Trophoblast cell (in vitro differentiated cells and primary cell): ENCODE measurements at regions not wholly inside any gene's neighbourhood (a gene's known extent, or its start where the extent isn't known, plus 50 kb on each side); places are given as distances from the start of the nearest gene placed in this dataset.

Experiments used
- DNase-seq, 2 donors: peaks; one replicate each; pipeline ENCODE4 v3.0.0-alpha.2; 2016
- H2AFZ ChIP-seq: 2 replicates; pipeline ENCODE4 v1.6.1; 2013; ENCODE audit warnings: low read length, moderate library complexity, mild to moderate bottlenecking; ENCODE audit not compliant: insufficient read depth, poor library complexity
- H2AK5ac ChIP-seq: 2 replicates; pipeline ENCODE4 v1.6.1; 2013; ENCODE audit warnings: mild to moderate bottlenecking, low read length
- H2BK120ac ChIP-seq: 2 replicates; pipeline ENCODE4 v1.6.1; 2013; ENCODE audit warnings: low read length, mild to moderate bottlenecking, moderate library complexity; ENCODE audit not compliant: insufficient read depth, poor library complexity
- H2BK12ac ChIP-seq: 2 replicates; pipeline ENCODE4 v1.6.1; 2013; ENCODE audit warnings: mild to moderate bottlenecking, low read length, moderate library complexity
- H2BK5ac ChIP-seq: 2 replicates; pipeline ENCODE4 v1.6.1; 2013; ENCODE audit warnings: low read length, low read depth, moderate library complexity, mild to moderate bottlenecking; ENCODE audit not compliant: poor library complexity
- H3K14ac ChIP-seq: 2 replicates; pipeline ENCODE4 v1.6.1; 2013; ENCODE audit warnings: mild to moderate bottlenecking, low read length
- H3K18ac ChIP-seq: 2 replicates; pipeline ENCODE4 v1.6.1; 2013; ENCODE audit warnings: mild to moderate bottlenecking, low read length
- H3K23ac ChIP-seq: 2 replicates; pipeline ENCODE4 v1.6.1; 2013; ENCODE audit warnings: low read length
- H3K27ac ChIP-seq: 2 replicates; pipeline ENCODE4 v1.5.1; 2013; ENCODE audit warnings: low read depth, mild to moderate bottlenecking, inconsistent platforms, low read length, moderate library complexity
- H3K27me3 ChIP-seq: 2 replicates; pipeline ENCODE4 v1.6.1; 2013; ENCODE audit warnings: inconsistent platforms, mild to moderate bottlenecking, low read length, moderate library complexity; ENCODE audit not compliant: insufficient read depth
- H3K36me3 ChIP-seq, 2 experiments: 1 replicate in 1 of 2; 2 replicates in 1 of 2; pipeline ENCODE4 v1.6.1; 2013; ENCODE audit warnings: low read length in 2 of 2, mild to moderate bottlenecking in 2 of 2, moderate library complexity in 1 of 2; ENCODE audit not compliant: insufficient read depth in 2 of 2, control insufficient read depth in 1 of 2
- H3K4ac ChIP-seq: 2 replicates; pipeline ENCODE4 v1.6.1; 2013; ENCODE audit warnings: low read depth, mild to moderate bottlenecking, low read length, moderate library complexity
- H3K4me1 ChIP-seq, 2 experiments: 1 replicate in 1 of 2; 2 replicates in 1 of 2; pipeline ENCODE4 v1.6.1; 2013; ENCODE audit warnings: low read length in 2 of 2, mild to moderate bottlenecking in 2 of 2, moderate library complexity in 1 of 2; ENCODE audit not compliant: insufficient read depth in 2 of 2, control insufficient read depth in 1 of 2
- H3K4me2 ChIP-seq: 2 replicates; pipeline ENCODE4 v1.6.1; 2013; ENCODE audit warnings: inconsistent platforms, mild to moderate bottlenecking, low read length, moderate library complexity
- H3K4me3 ChIP-seq: 2 replicates; pipeline ENCODE4 v1.5.1; 2013; ENCODE audit warnings: mild to moderate bottlenecking, low read depth, low read length, inconsistent platforms
- H3K79me1 ChIP-seq: one replicate; pipeline ENCODE4 v1.6.1; 2013; ENCODE audit warnings: low read length
- H3K79me2 ChIP-seq: 2 replicates; pipeline ENCODE4 v1.6.1; 2013; ENCODE audit warnings: low read length, mild to moderate bottlenecking; ENCODE audit not compliant: control insufficient read depth, insufficient read depth, poor library complexity
- H3K9ac ChIP-seq: 2 replicates; pipeline ENCODE4 v1.6.1; 2013; ENCODE audit warnings: mild to moderate bottlenecking, low read length
- H3K9me3 ChIP-seq: 2 replicates; pipeline ENCODE4 v1.6.1; 2013; ENCODE audit warnings: low read depth, mild to moderate bottlenecking, control low read depth, inconsistent platforms, low read length; ENCODE audit not compliant: insufficient read depth
- H4K12ac ChIP-seq: 2 replicates; pipeline ENCODE4 v1.6.1; 2013; ENCODE audit warnings: low read depth, mild to moderate bottlenecking, low read length, moderate library complexity
- H4K8ac ChIP-seq: 2 replicates; pipeline ENCODE4 v1.6.1; 2013; ENCODE audit warnings: low read depth, mild to moderate bottlenecking, low read length, moderate library complexity
- H4K91ac ChIP-seq: one replicate; pipeline ENCODE4 v1.6.1; 2013; ENCODE audit warnings: low read depth, mild to moderate bottlenecking, low read length, moderate library complexity
- WGBS: extraction: QIAGEN DNeasy Blood & Tissue Kit; methylation state at CpG from one replicate; pipeline ENCODE4 v1.1.7; 2013; ENCODE audit warnings: missing lambda C conversion rate; ENCODE audit not compliant: insufficient read length, insufficient coverage; ENCODE audit errors: extremely low coverage; 5-methylcytosine and 5-hydroxymethylcytosine counted together

- no peak overlapping the region for H2AK5ac ChIP-seq
- DNase-seq = no peak
- no peaks in the 10 kb centered on the region for H3K9me3 ChIP-seq
- no peak overlapping the region for H4K91ac ChIP-seq
- no peak overlapping the region for H2BK120ac ChIP-seq
- H3K18ac ChIP-seq = no peak overlapping the region
- no peak overlapping the region for H3K4ac ChIP-seq
- no peaks in the 10 kb centered on the region for H3K36me3 ChIP-seq
- no peak overlapping the region for H3K4me2 ChIP-seq
- no peak overlapping the region for H3K9ac ChIP-seq
- no peaks in the 10 kb centered on the region for H3K79me1 ChIP-seq
- H2BK12ac ChIP-seq = no peak overlapping the region
- H3K79me2 ChIP-seq = no peaks in the 10 kb centered on the region
- no peak overlapping the region for H3K4me3 ChIP-seq
- no peak overlapping the region for H3K27ac ChIP-seq
- no peaks in the 10 kb centered on the region for H3K4me1 ChIP-seq
- H3K14ac ChIP-seq = no peak overlapping the region
- H3K23ac ChIP-seq = no peak overlapping the region
- H4K12ac ChIP-seq = no peak overlapping the region
- H4K8ac ChIP-seq = no peak overlapping the region
- no peak overlapping the region for H2AFZ ChIP-seq
- H2BK5ac ChIP-seq = no peak overlapping the region
- no peaks in the 10 kb centered on the region for H3K27me3 ChIP-seq
Observed at GRCh38 chr6:123747515-123747914, 56.1 kb upstream of the NKAIN2 start.

GRCh38 chr6:123745895-123746294 is 57.8 kb upstream of the NKAIN2 start:
- H2BK12ac ChIP-seq = no peak overlapping the region
- no peaks in the 10 kb centered on the region for H3K36me3 ChIP-seq
- H4K8ac ChIP-seq = no peak overlapping the region
- no peak for DNase-seq
- H2AK5ac ChIP-seq = no peak overlapping the region
- no peaks in the 10 kb centered on the region for H3K4me1 ChIP-seq
- no peak overlapping the region for H3K14ac ChIP-seq
- no peak overlapping the region for H3K4me3 ChIP-seq
- H3K23ac ChIP-seq = no peak overlapping the region
- H2BK5ac ChIP-seq = no peak overlapping the region
- no CpG with 5 or more reads among the region's 2 CpGs for WGBS
- H4K12ac ChIP-seq = no peak overlapping the region
- H3K79me1 ChIP-seq = no peaks in the 10 kb centered on the region
- H3K18ac ChIP-seq = no peak overlapping the region
- no peak overlapping the region for H2AFZ ChIP-seq
- no peak overlapping the region for H3K4ac ChIP-seq
- H3K27me3 ChIP-seq = no peaks in the 10 kb centered on the region
- H4K91ac ChIP-seq = no peak overlapping the region
- H2BK120ac ChIP-seq = no peak overlapping the region
- H3K9ac ChIP-seq = no peak overlapping the region
- no peak overlapping the region for H3K4me2 ChIP-seq
- no peaks in the 10 kb centered on the region for H3K79me2 ChIP-seq
- H3K9me3 ChIP-seq = no peaks in the 10 kb centered on the region
- H3K27ac ChIP-seq = no peak overlapping the region

GRCh38 chr6:123744840-123745239 is 58.8 kb upstream of the NKAIN2 start:
- H2BK12ac ChIP-seq = no peak overlapping the region
- H3K4me2 ChIP-seq = no peak overlapping the region
- H3K9ac ChIP-seq = no peak overlapping the region
- no peaks in the 10 kb centered on the region for H3K79me2 ChIP-seq
- no peak overlapping the region for H2AFZ ChIP-seq
- H4K91ac ChIP-seq = no peak overlapping the region
- no peak overlapping the region for H2AK5ac ChIP-seq
- no peak overlapping the region for H4K12ac ChIP-seq
- H3K23ac ChIP-seq = no peak overlapping the region
- H3K27ac ChIP-seq = no peak overlapping the region
- H4K8ac ChIP-seq = no peak overlapping the region
- H3K4me1 ChIP-seq = no peaks in the 10 kb centered on the region
- WGBS = no CpG with 5 or more reads among the region's 2 CpGs
- no peaks in the 10 kb centered on the region for H3K79me1 ChIP-seq
- H3K4me3 ChIP-seq = no peak overlapping the region
- no peak overlapping the region for H2BK120ac ChIP-seq
- no peaks in the 10 kb centered on the region for H3K36me3 ChIP-seq
- H2BK5ac ChIP-seq = no peak overlapping the region
- no peaks in the 10 kb centered on the region for H3K27me3 ChIP-seq
- H3K4ac ChIP-seq = no peak overlapping the region
- H3K9me3 ChIP-seq = no peaks in the 10 kb centered on the region
- no peak overlapping the region for H3K18ac ChIP-seq
- DNase-seq = no peak
- H3K14ac ChIP-seq = no peak overlapping the region

GRCh38 chr6:123742626-123743025 is 61.0 kb upstream of the NKAIN2 start:
- no peaks in the 10 kb centered on the region for H3K27me3 ChIP-seq
- no peak overlapping the region for H3K18ac ChIP-seq
- H2BK12ac ChIP-seq = no peak overlapping the region
- no peak overlapping the region for H2AK5ac ChIP-seq
- H3K4ac ChIP-seq = no peak overlapping the region
- H3K4me2 ChIP-seq = no peak overlapping the region
- H2AFZ ChIP-seq = no peak overlapping the region
- no peak overlapping the region for H3K4me3 ChIP-seq
- H3K79me1 ChIP-seq = no peaks in the 10 kb centered on the region
- no peak overlapping the region for H3K23ac ChIP-seq
- no peaks in the 10 kb centered on the region for H3K36me3 ChIP-seq
- no peaks in the 10 kb centered on the region for H3K79me2 ChIP-seq
- no peak overlapping the region for H2BK5ac ChIP-seq
- no peak overlapping the region for H4K8ac ChIP-seq
- H4K12ac ChIP-seq = no peak overlapping the region
- no peak overlapping the region for H3K9ac ChIP-seq
- H3K9me3 ChIP-seq = no peaks in the 10 kb centered on the region
- no peak overlapping the region for H2BK120ac ChIP-seq
- H3K14ac ChIP-seq = no peak overlapping the region
- no peak overlapping the region for H4K91ac ChIP-seq
- DNase-seq = peak in 1 of 2 donors; percentile 7
- H3K27ac ChIP-seq = no peak overlapping the region
- no peaks in the 10 kb centered on the region for H3K4me1 ChIP-seq

GRCh38 chr6:123733180-123733579 is 70.5 kb upstream of the NKAIN2 start:
- no peak overlapping the region for H4K12ac ChIP-seq
- no peaks in the 10 kb centered on the region for H3K79me1 ChIP-seq
- H3K14ac ChIP-seq = no peak overlapping the region
- H2AFZ ChIP-seq = no peak overlapping the region
- H2AK5ac ChIP-seq = no peak overlapping the region
- no peak overlapping the region for H3K4ac ChIP-seq
- no peak overlapping the region for H2BK5ac ChIP-seq
- no peak overlapping the region for H3K18ac ChIP-seq
- no peak overlapping the region for H4K91ac ChIP-seq
- no peak overlapping the region for H2BK120ac ChIP-seq
- H3K4me3 ChIP-seq = no peak overlapping the region
- no peaks in the 10 kb centered on the region for H3K4me1 ChIP-seq
- no peak overlapping the region for H3K23ac ChIP-seq
- no peak overlapping the region for H3K9ac ChIP-seq
- no peaks in the 10 kb centered on the region for H3K79me2 ChIP-seq
- no peaks in the 10 kb centered on the region for H3K9me3 ChIP-seq
- no peak overlapping the region for H3K27ac ChIP-seq
- no peak overlapping the region for H2BK12ac ChIP-seq
- no peaks in the 10 kb centered on the region for H3K36me3 ChIP-seq
- H3K4me2 ChIP-seq = no peak overlapping the region
- H3K27me3 ChIP-seq = no peaks in the 10 kb centered on the region
- no peak overlapping the region for H4K8ac ChIP-seq
- DNase-seq = no peak
